SK-N-SH (cell line): ENCODE measurements at regions not wholly inside any gene's neighbourhood (a gene's known extent, or its start where the extent isn't known, plus 50 kb on each side); places are given as distances from the start of the nearest gene placed in this dataset.

Experiments
- CTCF ChIA-PET: fragments of 300-600, 350-600 bp; formaldehyde crosslinking; extraction: SDS; loops from one replicate; lab custom pipeline; 2021; lab: Yijun Ruan, JAX
- POLR2A ChIA-PET: fragments of 350-600 bp; sonication (Branson Sonifier 250); formaldehyde crosslinking; extraction: SDS; loops from one replicate; lab custom pipeline; 2020; ENCODE audit warnings: antibody characterized with exemption, inconsistent platforms; lab: Yijun Ruan, JAX
- DNase-seq: peaks from one replicate; pipeline ENCODE4 v3.0.0; 2012
- H2AFZ ChIP-seq: fragments of 200-600 bp; sonication (generic); 2 replicates; pipeline ENCODE4 v1.8.1; 2016; ENCODE audit warnings: antibody characterized with exemption, mild to moderate bottlenecking, low read depth
- H3F3A ChIP-seq: fragments of 200-600 bp; sonication (generic); replicated peaks from 2 replicates; pipeline ENCODE3; 2016; ENCODE audit warnings: antibody characterized with exemption, mild to moderate bottlenecking; ENCODE audit not compliant: insufficient read depth
- H3K27ac ChIP-seq, 2 experiments: fragments of 200-500 bp in 1 of 2; fragments of 200-600 bp in 1 of 2; sonication (Bioruptor generic) in 1 of 2; sonication (generic), shearing (Covaris generic) in 1 of 2; 2 replicates each; pipeline versions ENCODE4 v1.5.1 to v1.6.1; 2014 to 2016; ENCODE audit warnings: low read depth in 2 of 2, inconsistent platforms in 1 of 2, low read length in 1 of 2, mild to moderate bottlenecking in 1 of 2, mixed read lengths in 1 of 2
- H3K27me3 ChIP-seq: fragments of 200-600 bp; sonication (generic), shearing (Covaris generic); 2 replicates; pipeline ENCODE4 v1.6.1; 2016; ENCODE audit warnings: mixed run types; ENCODE audit not compliant: insufficient read depth
- H3K36me3 ChIP-seq, 2 experiments: fragments of 200-500 bp in 1 of 2; fragments of 200-600 bp in 1 of 2; sonication (Bioruptor generic) in 1 of 2; sonication (generic) in 1 of 2; replicated peaks in 1 of 2; 2 replicates each; pipeline versions ENCODE3 to v1.5.1; 2014 to 2016; ENCODE audit warnings: low read length in 1 of 2, mild to moderate bottlenecking in 1 of 2; ENCODE audit not compliant: insufficient read depth in 2 of 2, control insufficient read depth in 1 of 2
- H3K4me1 ChIP-seq, 2 experiments: fragments of 200-500 bp in 1 of 2; fragments of 200-600 bp in 1 of 2; sonication (Bioruptor generic) in 1 of 2; sonication (generic), shearing (Covaris generic) in 1 of 2; 2 replicates each; pipeline versions ENCODE4 v1.5.1 to v1.6.1; 2014 to 2016; ENCODE audit warnings: low read depth in 1 of 2, low read length in 1 of 2, mixed run types in 1 of 2; ENCODE audit not compliant: insufficient read depth in 2 of 2, control insufficient read depth in 1 of 2
- H3K4me2 ChIP-seq: fragments of 200-600 bp; sonication (generic), shearing (Covaris generic); 2 replicates; pipeline ENCODE4 v1.6.1; 2017; ENCODE audit warnings: mixed run types
- H3K4me3 ChIP-seq, 2 experiments: fragments of 200-500 bp in 1 of 2; fragments of 200-600 bp in 1 of 2; sonication (Bioruptor generic) in 1 of 2; sonication (generic), shearing (Covaris generic) in 1 of 2; 2 replicates each; pipeline versions ENCODE4 v1.5.1 to v1.8.1; 2014 to 2016; ENCODE audit warnings: low read depth in 2 of 2, inconsistent platforms in 1 of 2, low read length in 1 of 2, mild to moderate bottlenecking in 1 of 2, mixed read lengths in 1 of 2, moderate library complexity in 1 of 2
- H3K79me2 ChIP-seq: fragments of 200-600 bp; sonication (generic); 2 replicates; pipeline ENCODE4 v1.8.1; 2017; ENCODE audit warnings: mild to moderate bottlenecking; ENCODE audit not compliant: insufficient read depth
- H3K9ac ChIP-seq: fragments of 200-600 bp; sonication (generic); 2 replicates; pipeline ENCODE4 v1.6.1; 2017; ENCODE audit warnings: mixed run types
- H3K9me2 ChIP-seq: fragments of 200-600 bp; sonication (generic); 2 replicates; pipeline ENCODE4 v1.6.1; 2017; ENCODE audit warnings: mixed run types
- H3K9me3 ChIP-seq: fragments of 200-600 bp; sonication (generic); 2 replicates; pipeline ENCODE4 v1.6.1; 2017; ENCODE audit warnings: mixed run types, mild to moderate bottlenecking, moderate library complexity
- H4K20me1 ChIP-seq: fragments of 200-600 bp; sonication (generic); 2 replicates; pipeline ENCODE4 v1.6.1; 2017; ENCODE audit warnings: mild to moderate bottlenecking, mixed run types; ENCODE audit not compliant: insufficient read depth
- CHD2 ChIP-seq: fragments of 150-350 bp; IDR thresholded peaks from 2 replicates; pipeline ENCODE4 v1.6.1; 2018; ENCODE audit warnings: low read length; ENCODE audit not compliant: partially characterized antibody
- ELF1 ChIP-seq: IDR thresholded peaks from 2 replicates; pipeline ENCODE4 v1.4.0; 2012
- EZH2phosphoT487 ChIP-seq: fragments of 200-600 bp; sonication (generic); IDR thresholded peaks from 2 replicates; pipeline ENCODE4 v1.6.1; 2017; ENCODE audit warnings: low read depth, mixed run types, mild to moderate bottlenecking, antibody characterized with exemption, moderate library complexity, borderline replicate concordance
- FOSL2 ChIP-seq: IDR thresholded peaks from 2 replicates; pipeline ENCODE4 v1.4.0; 2012; ENCODE audit warnings: low read depth, mild to moderate bottlenecking, moderate library complexity, borderline replicate concordance
- FOXJ3 ChIP-seq: sonication (generic); formaldehyde crosslinking; IDR thresholded peaks from 2 replicates; pipeline ENCODE4 v1.5.1; 2020; ENCODE audit warnings: mild to moderate bottlenecking, missing genetic modification reagents
- GABPA ChIP-seq: IDR thresholded peaks from 2 replicates; pipeline ENCODE4 v1.4.0; 2012; ENCODE audit warnings: low read depth, mild to moderate bottlenecking
- IRF3 ChIP-seq: fragments of 150-350 bp; IDR thresholded peaks from 2 replicates; pipeline ENCODE4 v1.6.1; 2016; ENCODE audit warnings: mild to moderate bottlenecking, low read depth, low read length
- MAX ChIP-seq: IDR thresholded peaks from 2 replicates; pipeline ENCODE4 v1.4.0; 2012; ENCODE audit warnings: low read depth
- MEF2A ChIP-seq: IDR thresholded peaks from 2 replicates; pipeline ENCODE4 v1.4.0; 2012; ENCODE audit warnings: low read depth, borderline replicate concordance
- NRF1 ChIP-seq: IDR thresholded peaks from 2 replicates; pipeline ENCODE4 v1.6.1; 2012; ENCODE audit warnings: low read depth, mild to moderate bottlenecking, low read length
- RAD21 ChIP-seq: IDR thresholded peaks from 2 replicates; pipeline ENCODE4 v1.6.1; 2012; ENCODE audit warnings: mild to moderate bottlenecking, low read length
- REST ChIP-seq: IDR thresholded peaks from 2 replicates; pipeline ENCODE4 v1.6.1; 2012; ENCODE audit warnings: mild to moderate bottlenecking, low read depth, low read length, moderate library complexity
- RXRA ChIP-seq: IDR thresholded peaks from 2 replicates; pipeline ENCODE4 v1.4.0; 2012; ENCODE audit warnings: low read depth, mild to moderate bottlenecking, borderline replicate concordance
- SIN3A ChIP-seq: IDR thresholded peaks from 2 replicates; pipeline ENCODE4 v1.6.1; 2012; ENCODE audit warnings: low read depth, mild to moderate bottlenecking, low read length, moderate library complexity, borderline replicate concordance
- SMC3 ChIP-seq: IDR thresholded peaks from 2 replicates; pipeline ENCODE4 v1.6.1; 2012; ENCODE audit warnings: low read depth, low read length, improper control_type of control experiment
- TCF12 ChIP-seq: IDR thresholded peaks from 2 replicates; pipeline ENCODE4 v1.4.0; 2012
- WGBS: methylation state at CpG from one replicate; pipeline ENCODE4 v1.1.6; 2017; ENCODE audit warnings: low lambda C conversion rate; 5-methylcytosine and 5-hydroxymethylcytosine counted together
- TF ChIP-seq, protein P1 (sequence below): IDR thresholded peaks from 2 replicates; pipeline ENCODE4 v1.4.0; 2012; ENCODE audit warnings: low read depth, borderline replicate concordance
- TF ChIP-seq, protein P2 (sequence below): fragments of 150-350 bp; IDR thresholded peaks from 2 replicates; pipeline ENCODE4 v1.6.1; 2017; ENCODE audit warnings: antibody characterized with exemption, low read length, low read depth, borderline replicate concordance

DNA sequence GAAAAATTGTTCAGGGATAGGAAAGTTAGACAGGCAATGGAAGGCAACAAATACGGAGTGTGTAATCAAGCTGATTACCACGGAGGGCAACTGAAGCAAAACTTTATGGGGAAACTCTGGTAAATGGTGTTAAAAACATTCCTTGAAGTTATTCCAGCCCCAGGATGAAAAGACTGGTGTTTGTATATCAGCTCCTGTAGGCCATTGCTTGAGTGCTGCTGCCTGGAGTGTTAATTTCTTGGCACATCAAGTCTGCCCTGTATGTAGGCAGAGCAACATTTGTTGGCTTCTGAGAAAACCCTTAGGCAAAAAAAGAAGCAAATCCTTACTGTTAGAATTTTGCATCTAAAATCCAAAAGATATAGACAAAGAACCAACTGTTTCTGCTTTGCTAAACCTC lies 686.5 kb upstream of the ACO1 start:
- no peak overlapping the region for H3K4me2 ChIP-seq
- TF ChIP-seq EZH2phosphoT487, result no peak
- no peak for TF ChIP-seq MEF2A
- TF ChIP-seq RXRA, result no peak
- no peak for DNase-seq
- no peaks in the 10 kb centered on the region for H3K9me3 ChIP-seq
- no peak overlapping the region for H3K9ac ChIP-seq
- no peaks in the 10 kb centered on the region for H3K9me2 ChIP-seq
- no peaks in the 10 kb centered on the region for H3K79me2 ChIP-seq
- H3F3A ChIP-seq, result no peaks in the 10 kb centered on the region
- WGBS, result 61% methylated on average over 2 of the region's 2 CpGs
- no peaks in the 10 kb centered on the region for H3K36me3 ChIP-seq
- H3K27me3 ChIP-seq, result no peaks in the 10 kb centered on the region
- H3K4me1 ChIP-seq, result no peaks in the 10 kb centered on the region; a peak in 1 of 4 replicates
- no peak overlapping the region for H3K4me3 ChIP-seq
- H4K20me1 ChIP-seq, result no peaks in the 10 kb centered on the region
- H3K27ac ChIP-seq, result no peak overlapping the region
- ChIA-PET POLR2A (no interaction called here), CTCF (no interaction called here)
- no peak overlapping the region for H2AFZ ChIP-seq

- Histone ChIP-seq H3F3A (no peaks in the 10 kb centered on the region), H4K20me1 (no peaks in the 10 kb centered on the region), H3K9me3 (no peaks in the 10 kb centered on the region), H2AFZ (no peak overlapping the region), H3K4me3 (no peak overlapping the region), H3K27ac (no peak overlapping the region), H3K9me2 (no peaks in the 10 kb centered on the region), H3K4me1 (no peaks in the 10 kb centered on the region; a peak in 1 of 4 replicates), H3K4me2 (no peak overlapping the region), H3K36me3 (no peaks in the 10 kb centered on the region), H3K9ac (no peak overlapping the region), H3K27me3 (no peaks in the 10 kb centered on the region), H3K79me2 (no peaks in the 10 kb centered on the region)
- POLR2A ChIA-PET, result no interaction called here
- TF ChIP-seq NRF1 (no peak), REST (no peak), SIN3A (no peak), ELF1 (no peak), GABPA (no peak), RXRA (no peak), MAX (no peak), SMC3 (no peak), FOSL2 (no peak), FOXJ3 (CRISPR knock-in tag) (no peak), IRF3 (no peak), MEF2A (no peak), TCF12 (no peak), RAD21 (no peak), CHD2 (no peak)
- TF ChIP-seq, protein P1, sequence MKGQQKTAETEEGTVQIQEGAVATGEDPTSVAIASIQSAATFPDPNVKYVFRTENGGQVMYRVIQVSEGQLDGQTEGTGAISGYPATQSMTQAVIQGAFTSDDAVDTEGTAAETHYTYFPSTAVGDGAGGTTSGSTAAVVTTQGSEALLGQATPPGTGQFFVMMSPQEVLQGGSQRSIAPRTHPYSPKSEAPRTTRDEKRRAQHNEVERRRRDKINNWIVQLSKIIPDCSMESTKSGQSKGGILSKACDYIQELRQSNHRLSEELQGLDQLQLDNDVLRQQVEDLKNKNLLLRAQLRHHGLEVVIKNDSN, result no peak
- TF ChIP-seq, protein P2, sequence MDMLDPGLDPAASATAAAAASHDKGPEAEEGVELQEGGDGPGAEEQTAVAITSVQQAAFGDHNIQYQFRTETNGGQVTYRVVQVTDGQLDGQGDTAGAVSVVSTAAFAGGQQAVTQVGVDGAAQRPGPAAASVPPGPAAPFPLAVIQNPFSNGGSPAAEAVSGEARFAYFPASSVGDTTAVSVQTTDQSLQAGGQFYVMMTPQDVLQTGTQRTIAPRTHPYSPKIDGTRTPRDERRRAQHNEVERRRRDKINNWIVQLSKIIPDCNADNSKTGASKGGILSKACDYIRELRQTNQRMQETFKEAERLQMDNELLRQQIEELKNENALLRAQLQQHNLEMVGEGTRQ, result no peak
- no peak for DNase-seq
- CTCF ChIA-PET, result no interaction called here
Measured at GRCh38 chr9:31699836-31700235, 684.6 kb upstream of the ACO1 start.
